ENCODE measurements at regions not wholly inside any gene's neighbourhood (a gene's known extent, or its start where the extent isn't known, plus 50 kb on each side); places are given as distances from the start of the nearest gene placed in this dataset.

GRCh38 chr6:102402635-102403329 lies 1009.3 kb downstream of the GRIK2 start:
- no peak for DNase-seq (ENCODE audit: extremely low read depth in 1 of 2, low read depth in 1 of 2)

- no peak for DNase-seq (ENCODE audit: extremely low read depth in 1 of 2, low read depth in 1 of 2)
These were observed 1005.4 kb downstream of the GRIK2 start for GRCh38 chr6:102398788-102399390.

GRCh38 chr6:102390541-102390940 lies 997.0 kb downstream of the GRIK2 start:
- no peak for DNase-seq (ENCODE audit: extremely low read depth in 1 of 2, low read depth in 1 of 2)

- no peak for DNase-seq (ENCODE audit: extremely low read depth in 1 of 2, low read depth in 1 of 2)
These were observed 996.5 kb downstream of the GRIK2 start for GRCh38 chr6:102389994-102390393.

- DNase-seq (ENCODE audit: extremely low read depth in 1 of 2, low read depth in 1 of 2): no peak
These were observed 994.0 kb downstream of the GRIK2 start for GRCh38 chr6:102387326-102388033.

- no peak for DNase-seq (ENCODE audit: extremely low read depth in 1 of 2, low read depth in 1 of 2)
These were observed 987.7 kb downstream of the GRIK2 start for GRCh38 chr6:102381203-102381602.

- DNase-seq (ENCODE audit: extremely low read depth in 1 of 2, low read depth in 1 of 2): no peak
These were observed 962.7 kb downstream of the GRIK2 start for GRCh38 chr6:102356170-102356569.

GRCh38 chr6:102355578-102355977 lies 962.1 kb downstream of the GRIK2 start:
- DNase-seq (ENCODE audit: extremely low read depth in 1 of 2, low read depth in 1 of 2): no peak

GRCh38 chr6:102352552-102352951 lies 959.0 kb downstream of the GRIK2 start:
- DNase-seq (ENCODE audit: extremely low read depth in 1 of 2, low read depth in 1 of 2): no peak

GRCh38 chr6:102344769-102345168 lies 951.3 kb downstream of the GRIK2 start:
- no peak for DNase-seq (ENCODE audit: extremely low read depth in 1 of 2, low read depth in 1 of 2)

- DNase-seq (ENCODE audit: extremely low read depth in 1 of 2, low read depth in 1 of 2): no peak
These were observed 946.8 kb downstream of the GRIK2 start for GRCh38 chr6:102340311-102340710.

- no peak for DNase-seq (ENCODE audit: extremely low read depth in 1 of 2, low read depth in 1 of 2)
These were observed 940.2 kb downstream of the GRIK2 start for GRCh38 chr6:102333736-102334135.

- DNase-seq (ENCODE audit: extremely low read depth in 1 of 2, low read depth in 1 of 2): no peak
These were observed 934.3 kb downstream of the GRIK2 start for GRCh38 chr6:102327697-102328225.

- DNase-seq (ENCODE audit: extremely low read depth in 1 of 2, low read depth in 1 of 2): no peak
These were observed 920.2 kb downstream of the GRIK2 start for GRCh38 chr6:102313699-102314098.

GRCh38 chr6:102309700-102310099 lies 916.2 kb downstream of the GRIK2 start:
- no peak for DNase-seq (ENCODE audit: extremely low read depth in 1 of 2, low read depth in 1 of 2)

- DNase-seq (ENCODE audit: extremely low read depth in 1 of 2, low read depth in 1 of 2): no peak
These were observed 906.8 kb downstream of the GRIK2 start for GRCh38 chr6:102300350-102300749.

- no peak for DNase-seq (ENCODE audit: extremely low read depth in 1 of 2, low read depth in 1 of 2)
These were observed 904.5 kb downstream of the GRIK2 start for GRCh38 chr6:102298051-102298450.

All from stimulated activated CD8-positive, alpha-beta memory T cell treated with anti-CD3 and anti-CD28 coated beads, Interleukin-7, amount 100 ng/mL, for 48 hours (primary cell).